H1 (cell line): ENCODE measurements at regions not wholly inside any gene's neighbourhood (a gene's known extent, or its start where the extent isn't known, plus 50 kb on each side); places are given as distances from the start of the nearest gene placed in this dataset.

ENCODE experiments used
- CHD2 ChIP-seq: IDR thresholded peaks from 2 replicates; pipeline ENCODE4 v1.6.1; 2012; ENCODE audit warnings: low read length, improper control_type of control experiment
- GTF2F1 ChIP-seq: IDR thresholded peaks from 2 replicates; pipeline ENCODE4 v1.6.1; 2012; ENCODE audit warnings: low read depth, low read length, improper control_type of control experiment, borderline replicate concordance
- SAP30 ChIP-seq: fragments of 300-600 bp; sonication (generic); IDR thresholded peaks from 2 replicates; pipeline ENCODE4 v1.7.1; 2012; ENCODE audit warnings: low read length, moderate library complexity, mild to moderate bottlenecking, inconsistent platforms; ENCODE audit not compliant: insufficient read depth, insufficient replicate concordance
- TBP ChIP-seq: IDR thresholded peaks from 2 replicates; pipeline ENCODE4 v1.6.1; 2011; ENCODE audit warnings: low read depth, low read length, improper control_type of control experiment

- TF ChIP-seq GTF2F1: no peak
- TF ChIP-seq CHD2: no peak
- no peak for TF ChIP-seq TBP
- no peak for TF ChIP-seq SAP30
Measured at GRCh38 chr2:157053876-157054275, 203.6 kb upstream of the GALNT5 start (continued).
